ENCODE measurements at regions not wholly inside any gene's neighbourhood (a gene's known extent, or its start where the extent isn't known, plus 50 kb on each side); places are given as distances from the start of the nearest gene placed in this dataset.

DNA sequence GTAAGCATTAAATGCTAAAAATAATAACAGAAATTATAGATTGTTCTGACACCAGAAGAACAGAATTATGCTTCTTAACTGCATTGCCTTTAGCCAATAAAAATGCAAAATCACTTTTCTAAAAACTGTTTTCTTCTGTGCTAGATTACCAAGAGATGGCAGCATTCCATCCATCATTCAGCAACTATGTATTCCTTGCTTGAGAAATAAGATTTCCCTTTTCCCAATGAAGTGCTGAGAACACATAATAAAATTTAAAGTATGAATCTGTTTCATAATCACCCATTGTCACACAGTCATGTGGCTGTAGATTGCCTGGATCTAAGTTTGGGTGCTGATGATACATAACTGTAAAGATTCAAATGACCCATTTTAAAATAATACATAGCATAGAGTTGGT is 504.2 kb downstream of the TDRD15 start:
- no peaks in the 10 kb centered on the region for H4K20me1 ChIP-seq (ENCODE audit: insufficient read depth, low read length)
- H3K27me3 ChIP-seq (ENCODE audit: low read depth, low read length) = no peaks in the 10 kb centered on the region

DNA sequence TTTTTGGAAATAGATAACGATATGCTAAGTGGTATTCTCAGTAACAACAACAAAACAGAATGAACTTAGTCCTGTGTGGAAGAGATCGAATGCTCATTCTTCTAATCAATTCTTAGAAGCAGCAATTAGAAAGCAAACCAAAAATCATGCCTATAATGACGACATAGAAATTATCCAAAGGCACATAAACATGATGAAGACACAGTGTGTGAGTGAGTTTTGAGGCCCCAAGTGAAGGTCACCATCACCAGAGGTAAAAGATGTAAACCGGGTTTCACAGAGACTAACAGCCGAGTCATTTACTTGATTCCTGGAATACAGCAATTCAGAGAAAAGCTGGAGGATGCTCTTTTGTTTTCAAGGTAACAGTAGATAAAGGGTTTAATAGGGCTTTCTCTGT is 509.2 kb downstream of the TDRD15 start:
- H3K4me2 ChIP-seq (ENCODE audit: low read length) = no peak overlapping the region
- no peaks in the 10 kb centered on the region for H3K79me2 ChIP-seq (ENCODE audit: low read length)
- no peaks in the 10 kb centered on the region for H3K36me3 ChIP-seq (replicated peaks; ENCODE audit: low read depth, low read length)
- no peak for TF ChIP-seq EZH2phosphoT487 (IDR thresholded peaks at IDR 0.05; ENCODE audit: low read depth)
- TF ChIP-seq, protein P1, sequence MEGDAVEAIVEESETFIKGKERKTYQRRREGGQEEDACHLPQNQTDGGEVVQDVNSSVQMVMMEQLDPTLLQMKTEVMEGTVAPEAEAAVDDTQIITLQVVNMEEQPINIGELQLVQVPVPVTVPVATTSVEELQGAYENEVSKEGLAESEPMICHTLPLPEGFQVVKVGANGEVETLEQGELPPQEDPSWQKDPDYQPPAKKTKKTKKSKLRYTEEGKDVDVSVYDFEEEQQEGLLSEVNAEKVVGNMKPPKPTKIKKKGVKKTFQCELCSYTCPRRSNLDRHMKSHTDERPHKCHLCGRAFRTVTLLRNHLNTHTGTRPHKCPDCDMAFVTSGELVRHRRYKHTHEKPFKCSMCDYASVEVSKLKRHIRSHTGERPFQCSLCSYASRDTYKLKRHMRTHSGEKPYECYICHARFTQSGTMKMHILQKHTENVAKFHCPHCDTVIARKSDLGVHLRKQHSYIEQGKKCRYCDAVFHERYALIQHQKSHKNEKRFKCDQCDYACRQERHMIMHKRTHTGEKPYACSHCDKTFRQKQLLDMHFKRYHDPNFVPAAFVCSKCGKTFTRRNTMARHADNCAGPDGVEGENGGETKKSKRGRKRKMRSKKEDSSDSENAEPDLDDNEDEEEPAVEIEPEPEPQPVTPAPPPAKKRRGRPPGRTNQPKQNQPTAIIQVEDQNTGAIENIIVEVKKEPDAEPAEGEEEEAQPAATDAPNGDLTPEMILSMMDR (IDR thresholded peaks at IDR 0.05; ENCODE audit: low read depth, low read length) = no peak
- no peaks in the 10 kb centered on the region for H3K27me3 ChIP-seq (ENCODE audit: low read depth, low read length)
- H2AFZ ChIP-seq (ENCODE audit: low read depth, low read length) = no peak overlapping the region
- no peaks in the 10 kb centered on the region for H4K20me1 ChIP-seq (ENCODE audit: insufficient read depth, low read length)
- no peak overlapping the region for H3K27ac ChIP-seq (ENCODE audit: low read length)
- no peaks in the 10 kb centered on the region for H3K4me1 ChIP-seq (ENCODE audit: low read length)
- H3K9me3 ChIP-seq (ENCODE audit: insufficient read depth, low read length) = no peaks in the 10 kb centered on the region
- H3K4me3 ChIP-seq (ENCODE audit: low read length) = no peak overlapping the region
- no peak overlapping the region for H3K9ac ChIP-seq (ENCODE audit: low read length)

More for the DNA sequence above, 504.2 kb downstream of the TDRD15 start:
- H3K4me1 ChIP-seq (ENCODE audit: low read length) = no peaks in the 10 kb centered on the region
- no peak overlapping the region for H3K27ac ChIP-seq (ENCODE audit: low read length)
- H3K9me3 ChIP-seq (ENCODE audit: insufficient read depth, low read length) = no peaks in the 10 kb centered on the region
- no peak overlapping the region for H3K4me2 ChIP-seq (ENCODE audit: low read length)
- H3K79me2 ChIP-seq (ENCODE audit: low read length) = no peaks in the 10 kb centered on the region
- no peak for TF ChIP-seq EZH2phosphoT487 (IDR thresholded peaks at IDR 0.05; ENCODE audit: low read depth)
- TF ChIP-seq, protein P1 (IDR thresholded peaks at IDR 0.05; ENCODE audit: low read depth, low read length) = no peak
- no peak overlapping the region for H3K9ac ChIP-seq (ENCODE audit: low read length)
- H3K36me3 ChIP-seq (replicated peaks; ENCODE audit: low read depth, low read length) = no peaks in the 10 kb centered on the region
- H2AFZ ChIP-seq (ENCODE audit: low read depth, low read length) = no peak overlapping the region
- H3K4me3 ChIP-seq (ENCODE audit: low read length) = no peak overlapping the region

DNA sequence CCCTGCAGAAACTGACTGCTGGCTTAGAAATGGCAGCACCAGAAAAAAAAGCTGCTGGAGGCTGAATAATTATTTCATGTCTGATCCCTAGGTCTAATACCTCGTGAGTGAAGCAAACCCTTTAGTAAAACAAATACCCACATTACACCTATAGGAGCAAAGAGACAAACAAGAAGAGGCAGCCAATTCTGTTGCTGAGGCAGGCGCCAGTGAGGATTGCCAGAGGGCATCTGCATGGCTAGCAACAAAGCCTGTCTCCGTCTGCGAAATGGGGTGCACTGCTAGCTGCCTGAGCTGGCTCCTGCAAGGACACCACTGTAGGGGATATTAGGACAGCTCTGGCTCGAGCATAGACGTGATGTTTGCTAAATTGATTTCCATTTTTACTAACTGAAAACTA is 509.7 kb downstream of the TDRD15 start:
- Histone ChIP-seq H3K9ac (ENCODE audit: low read length) (no peak overlapping the region), H3K4me2 (ENCODE audit: low read length) (no peak overlapping the region), H3K27me3 (ENCODE audit: low read depth, low read length) (no peaks in the 10 kb centered on the region), H3K4me3 (ENCODE audit: low read length) (no peak overlapping the region), H3K9me3 (ENCODE audit: insufficient read depth, low read length) (no peaks in the 10 kb centered on the region), H2AFZ (ENCODE audit: low read depth, low read length) (no peak overlapping the region), H3K27ac (ENCODE audit: low read length) (no peak overlapping the region), H3K36me3 (replicated peaks; ENCODE audit: low read depth, low read length) (no peaks in the 10 kb centered on the region), H3K4me1 (ENCODE audit: low read length) (no peaks in the 10 kb centered on the region), H3K79me2 (ENCODE audit: low read length) (no peaks in the 10 kb centered on the region), H4K20me1 (ENCODE audit: insufficient read depth, low read length) (no peaks in the 10 kb centered on the region)
- TF ChIP-seq, protein P1 (IDR thresholded peaks at IDR 0.05; ENCODE audit: low read depth, low read length) = no peak

DNA sequence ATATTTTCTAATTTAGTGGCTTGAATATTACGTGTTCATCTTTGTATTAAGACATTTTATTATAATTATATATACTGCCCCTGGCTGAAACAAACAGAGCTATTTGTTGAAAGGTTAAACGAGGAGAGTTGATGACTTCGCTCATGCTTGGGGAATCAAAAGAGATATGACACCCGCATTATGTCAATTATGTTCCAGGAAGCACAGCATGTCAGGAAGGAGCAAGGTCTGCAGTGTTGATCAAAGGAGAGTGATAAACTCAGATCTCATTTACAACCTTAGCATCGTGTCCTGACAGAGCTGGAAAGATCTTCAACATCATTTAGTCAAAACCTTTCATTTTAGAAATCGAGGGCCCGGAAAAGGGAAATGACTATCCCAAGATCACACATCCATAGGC is 510.1 kb downstream of the TDRD15 start:
- H3K36me3 ChIP-seq (replicated peaks; ENCODE audit: low read depth, low read length) = no peaks in the 10 kb centered on the region
- H3K4me2 ChIP-seq (ENCODE audit: low read length) = no peak overlapping the region
- no peaks in the 10 kb centered on the region for H3K27me3 ChIP-seq (ENCODE audit: low read depth, low read length)
- H3K27ac ChIP-seq (ENCODE audit: low read length) = no peak overlapping the region
- no peaks in the 10 kb centered on the region for H3K4me1 ChIP-seq (ENCODE audit: low read length)
- no peak overlapping the region for H2AFZ ChIP-seq (ENCODE audit: low read depth, low read length)
- TF ChIP-seq, protein P1 (IDR thresholded peaks at IDR 0.05; ENCODE audit: low read depth, low read length) = no peak
- TF ChIP-seq EZH2phosphoT487 (IDR thresholded peaks at IDR 0.05; ENCODE audit: low read depth) = no peak
- H3K9me3 ChIP-seq (ENCODE audit: insufficient read depth, low read length) = no peaks in the 10 kb centered on the region
- H3K79me2 ChIP-seq (ENCODE audit: low read length) = no peaks in the 10 kb centered on the region
- no peaks in the 10 kb centered on the region for H4K20me1 ChIP-seq (ENCODE audit: insufficient read depth, low read length)
- H3K9ac ChIP-seq (ENCODE audit: low read length) = no peak overlapping the region
- H3K4me3 ChIP-seq (ENCODE audit: low read length) = no peak overlapping the region
